WI38 (cell line): ENCODE measurements at regions not wholly inside any gene's neighbourhood (a gene's known extent, or its start where the extent isn't known, plus 50 kb on each side); places are given as distances from the start of the nearest gene placed in this dataset.

Experiments used
- H3K4me3 ChIP-seq: 2 replicates; pipeline ENCODE4 v1.5.1; 2011; ENCODE audit warnings: low read depth, mild to moderate bottlenecking, control low read depth, low read length
- CTCF ChIP-seq: IDR thresholded peaks from 2 replicates; pipeline ENCODE4 v1.5.1; 2012; ENCODE audit warnings: low read depth, mild to moderate bottlenecking, control low read depth, low read length

- no peak for TF ChIP-seq CTCF
- no peak overlapping the region for H3K4me3 ChIP-seq
Observed at GRCh38 chr1:73343947-73344346, 854.0 kb downstream of the LRRIQ3 start.

GRCh38 chr1:73333847-73334503, 864.0 kb downstream of the LRRIQ3 start:
- TF ChIP-seq CTCF: no peak
- H3K4me3 ChIP-seq: no peak overlapping the region

GRCh38 chr1:73331726-73332125, 866.2 kb downstream of the LRRIQ3 start:
- H3K4me3 ChIP-seq: no peak overlapping the region
- no peak for TF ChIP-seq CTCF

GRCh38 chr1:73327998-73328397, 870.0 kb downstream of the LRRIQ3 start:
- no peak overlapping the region for H3K4me3 ChIP-seq
- TF ChIP-seq CTCF: no peak

- no peak for TF ChIP-seq CTCF
- H3K4me3 ChIP-seq: no peak overlapping the region
Observed at GRCh38 chr1:73327180-73327793, 870.7 kb downstream of the LRRIQ3 start.

- H3K4me3 ChIP-seq: no peak overlapping the region
- no peak for TF ChIP-seq CTCF
Observed at GRCh38 chr1:73326663-73327062, 871.3 kb downstream of the LRRIQ3 start.

- no peak overlapping the region for H3K4me3 ChIP-seq
- TF ChIP-seq CTCF: no peak
Observed at GRCh38 chr1:73310797-73311381, 887.1 kb downstream of the LRRIQ3 start.
